ENCODE measurements at regions not wholly inside any gene's neighbourhood (a gene's known extent, or its start where the extent isn't known, plus 50 kb on each side); places are given as distances from the start of the nearest gene placed in this dataset.
"Not testable (repeated sequence)": the region's sequence is repeated elsewhere in the genome, so short reads cannot be mapped to it uniquely, and the experiment has no call there.

DNA sequence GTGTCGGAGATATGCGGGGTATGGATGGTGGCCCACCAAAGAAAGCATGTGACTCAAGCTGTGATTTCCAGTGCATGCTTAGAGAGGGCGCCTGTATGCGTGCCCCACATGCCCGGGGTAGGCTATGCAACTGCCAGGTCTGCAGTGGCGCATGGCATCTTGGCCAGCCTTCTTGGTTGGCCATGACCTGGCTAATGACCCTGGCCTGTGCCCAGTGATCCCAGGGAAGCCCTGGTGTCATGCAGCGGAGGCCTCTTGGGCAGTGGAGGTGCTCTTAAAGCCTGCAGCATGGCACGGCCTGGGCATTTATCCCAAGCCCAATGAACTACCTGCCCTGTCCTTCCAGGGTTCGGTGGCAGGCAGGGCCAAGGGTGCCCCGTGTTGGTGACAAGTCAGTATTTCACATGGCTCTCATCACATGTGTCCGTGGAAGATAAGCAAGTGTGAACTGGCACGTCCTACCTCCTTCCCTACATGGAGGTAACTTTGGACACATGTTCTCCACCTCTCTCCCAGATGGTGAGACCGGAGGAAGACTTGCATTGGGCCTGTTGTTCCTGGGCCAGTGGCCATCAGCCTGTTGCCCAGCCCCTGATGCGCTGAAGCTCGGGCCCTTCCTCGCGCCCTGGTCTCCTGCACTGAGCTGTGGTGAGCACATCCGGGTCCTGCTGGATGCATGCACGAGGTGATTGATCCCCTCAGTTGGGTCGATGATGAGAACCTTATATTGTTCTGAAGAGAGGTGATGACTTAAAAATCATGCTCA lies 192.0 kb downstream of the UBE3A start:
- Mint-ChIP-seq H3K4me1 (no peaks in the 10 kb centered on the region), H3K27me3 (no peaks in the 10 kb centered on the region), H3K27ac (no peak overlapping the region), H3K9me3 (peaks cover 0 to 19% (median 5%) of the 10 kb centered on the region in 5 donors), H3K4me3 (no peak overlapping the region), H3K36me3 (no peaks in the 10 kb centered on the region)
- Histone ChIP-seq H3K36me3 (ENCODE audit: insufficient read depth, low read length) (no peaks in the 10 kb centered on the region), H3K27ac (ENCODE audit: low read depth, low read length) (no peak overlapping the region), H3K27me3 (ENCODE audit: insufficient read depth, low read length, poor library complexity, severe bottlenecking) (no peaks in the 10 kb centered on the region), H3K4me3 (ENCODE audit: low read length) (no peak overlapping the region), H3K4me1 (ENCODE audit: insufficient read depth, low read length) (no peaks in the 10 kb centered on the region), H3K9me3 (ENCODE audit: low read length) (no peaks in the 10 kb centered on the region)
- no peak for DNase-seq
- ChIA-PET POLR2A (no interaction called here), CTCF (no interaction called here)

- Histone ChIP-seq H3K9me3 (ENCODE audit: low read length) (no peaks in the 10 kb centered on the region), H3K27ac (ENCODE audit: low read depth, low read length) (no peak overlapping the region), H3K27me3 (ENCODE audit: insufficient read depth, low read length, poor library complexity, severe bottlenecking) (no peaks in the 10 kb centered on the region), H3K4me3 (ENCODE audit: low read length) (no peak overlapping the region), H3K36me3 (ENCODE audit: insufficient read depth, low read length) (no peaks in the 10 kb centered on the region), H3K4me1 (ENCODE audit: insufficient read depth, low read length) (no peaks in the 10 kb centered on the region)
- peaks cover 0 to 26% (median 11%) of the 10 kb centered on the region in 5 donors for H3K9me3 Mint-ChIP-seq
- DNase-seq, result no peak
- H3K4me1 Mint-ChIP-seq, result no peaks in the 10 kb centered on the region
- ChIA-PET POLR2A (no interaction called here), CTCF (no interaction called here)
- H3K36me3 Mint-ChIP-seq, result no peaks in the 10 kb centered on the region
- no peak overlapping the region for H3K27ac Mint-ChIP-seq
- H3K27me3 Mint-ChIP-seq, result no peaks in the 10 kb centered on the region
- no peak overlapping the region for H3K4me3 Mint-ChIP-seq
These were observed 191.3 kb downstream of the UBE3A start for GRCh38 chr15:25247407-25248038.

GRCh38 chr15:25248087-25248486 lies 190.7 kb downstream of the UBE3A start:
- H3K27me3 Mint-ChIP-seq; DNase-seq; H3K36me3 Mint-ChIP-seq; H3K4me1 Mint-ChIP-seq; H3K27ac ChIP-seq (ENCODE audit: low read depth, low read length); H3K4me3 ChIP-seq (ENCODE audit: low read length); H3K36me3 ChIP-seq (ENCODE audit: insufficient read depth, low read length); POLR2A ChIA-PET; H3K27me3 ChIP-seq (ENCODE audit: insufficient read depth, low read length, poor library complexity, severe bottlenecking); H3K9me3 ChIP-seq (ENCODE audit: low read length); CTCF ChIA-PET; H3K27ac Mint-ChIP-seq; H3K4me3 Mint-ChIP-seq; H3K4me1 ChIP-seq (ENCODE audit: insufficient read depth, low read length): not testable (repeated sequence)
- peaks cover 0 to 28% (median 13%) of the 10 kb centered on the region in 5 donors for H3K9me3 Mint-ChIP-seq

- no peak for DNase-seq
- H3K9me3 ChIP-seq (ENCODE audit: low read length), result no peaks in the 10 kb centered on the region
- no peaks in the 10 kb centered on the region for H3K4me1 Mint-ChIP-seq
- H3K27ac ChIP-seq (ENCODE audit: low read depth, low read length), result no peak overlapping the region
- ChIA-PET POLR2A (no interaction called here), CTCF (no interaction called here)
- no peaks in the 10 kb centered on the region for H3K4me1 ChIP-seq (ENCODE audit: insufficient read depth, low read length)
- H3K4me3 Mint-ChIP-seq, result no peak overlapping the region
- H3K27me3 ChIP-seq (ENCODE audit: insufficient read depth, low read length, poor library complexity, severe bottlenecking), result no peaks in the 10 kb centered on the region
- no peak overlapping the region for H3K27ac Mint-ChIP-seq
- no peaks in the 10 kb centered on the region for H3K27me3 Mint-ChIP-seq
- H3K9me3 Mint-ChIP-seq, result peaks cover 2 to 29% (median 12%) of the 10 kb centered on the region in 5 donors
- H3K4me3 ChIP-seq (ENCODE audit: low read length), result no peak overlapping the region
- H3K36me3 Mint-ChIP-seq, result no peaks in the 10 kb centered on the region
- no peaks in the 10 kb centered on the region for H3K36me3 ChIP-seq (ENCODE audit: insufficient read depth, low read length)
These were observed 190.1 kb downstream of the UBE3A start for GRCh38 chr15:25248583-25249235.

GRCh38 chr15:25249236-25250010 lies 189.4 kb downstream of the UBE3A start:
- Histone ChIP-seq H3K4me3 (ENCODE audit: low read length) (no peak overlapping the region), H3K36me3 (ENCODE audit: insufficient read depth, low read length) (no peaks in the 10 kb centered on the region), H3K27ac (ENCODE audit: low read depth, low read length) (no peak overlapping the region), H3K27me3 (ENCODE audit: insufficient read depth, low read length, poor library complexity, severe bottlenecking) (no peaks in the 10 kb centered on the region), H3K9me3 (ENCODE audit: low read length) (no peaks in the 10 kb centered on the region), H3K4me1 (ENCODE audit: insufficient read depth, low read length) (no peaks in the 10 kb centered on the region)
- no peak overlapping the region for H3K4me3 Mint-ChIP-seq
- CTCF ChIA-PET, result no interaction called here
- no peak for DNase-seq
- peaks cover 8 to 36% (median 11%) of the 10 kb centered on the region in 5 donors for H3K9me3 Mint-ChIP-seq
- no peaks in the 10 kb centered on the region for H3K27me3 Mint-ChIP-seq
- POLR2A ChIA-PET, result no interaction called here
- no peak overlapping the region for H3K27ac Mint-ChIP-seq
- H3K36me3 Mint-ChIP-seq, result no peaks in the 10 kb centered on the region
- H3K4me1 Mint-ChIP-seq, result no peaks in the 10 kb centered on the region

DNA sequence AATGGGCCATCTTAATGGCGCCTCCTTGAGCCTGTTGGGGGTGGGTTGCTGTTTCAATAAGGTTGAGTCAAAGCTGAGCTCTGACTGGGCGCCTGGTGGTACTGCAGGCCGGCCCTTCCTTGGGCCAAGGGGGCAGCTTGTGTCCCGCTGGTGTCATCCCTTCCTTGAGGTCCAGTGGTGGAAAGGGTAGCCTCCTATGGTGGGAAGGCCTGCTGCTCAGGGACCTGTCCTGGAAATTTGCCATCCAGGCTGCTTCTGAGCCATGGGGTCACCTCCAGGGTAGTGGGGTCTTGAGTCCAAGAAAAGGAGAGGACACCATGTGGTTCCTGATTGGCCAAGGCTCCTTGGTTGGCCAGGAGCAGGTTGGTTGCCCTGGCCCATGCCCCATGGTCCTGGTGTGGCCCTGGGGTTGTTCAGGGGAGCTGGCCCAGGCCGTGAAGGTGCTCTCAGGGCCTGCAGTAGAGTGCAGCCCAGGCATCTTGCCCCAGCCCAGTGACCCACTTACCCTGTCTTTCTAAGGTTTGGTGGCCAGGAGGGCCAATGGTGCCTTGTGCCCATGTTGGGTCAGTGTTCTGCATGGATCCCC lies 188.7 kb downstream of the UBE3A start:
- H3K9me3 Mint-ChIP-seq, result peaks cover 10 to 42% (median 15%) of the 10 kb centered on the region in 5 donors
- no peak overlapping the region for H3K27ac Mint-ChIP-seq
- Histone ChIP-seq H3K4me1 (ENCODE audit: insufficient read depth, low read length) (no peaks in the 10 kb centered on the region), H3K4me3 (ENCODE audit: low read length) (no peak overlapping the region), H3K36me3 (ENCODE audit: insufficient read depth, low read length) (no peaks in the 10 kb centered on the region), H3K27me3 (ENCODE audit: insufficient read depth, low read length, poor library complexity, severe bottlenecking) (no peaks in the 10 kb centered on the region), H3K27ac (ENCODE audit: low read depth, low read length) (no peak overlapping the region), H3K9me3 (ENCODE audit: low read length) (no peaks in the 10 kb centered on the region)
- DNase-seq, result no peak
- no peaks in the 10 kb centered on the region for H3K36me3 Mint-ChIP-seq
- H3K4me1 Mint-ChIP-seq, result no peaks in the 10 kb centered on the region
- no peak overlapping the region for H3K4me3 Mint-ChIP-seq
- ChIA-PET CTCF (no interaction called here), POLR2A (no interaction called here)
- no peaks in the 10 kb centered on the region for H3K27me3 Mint-ChIP-seq

DNA sequence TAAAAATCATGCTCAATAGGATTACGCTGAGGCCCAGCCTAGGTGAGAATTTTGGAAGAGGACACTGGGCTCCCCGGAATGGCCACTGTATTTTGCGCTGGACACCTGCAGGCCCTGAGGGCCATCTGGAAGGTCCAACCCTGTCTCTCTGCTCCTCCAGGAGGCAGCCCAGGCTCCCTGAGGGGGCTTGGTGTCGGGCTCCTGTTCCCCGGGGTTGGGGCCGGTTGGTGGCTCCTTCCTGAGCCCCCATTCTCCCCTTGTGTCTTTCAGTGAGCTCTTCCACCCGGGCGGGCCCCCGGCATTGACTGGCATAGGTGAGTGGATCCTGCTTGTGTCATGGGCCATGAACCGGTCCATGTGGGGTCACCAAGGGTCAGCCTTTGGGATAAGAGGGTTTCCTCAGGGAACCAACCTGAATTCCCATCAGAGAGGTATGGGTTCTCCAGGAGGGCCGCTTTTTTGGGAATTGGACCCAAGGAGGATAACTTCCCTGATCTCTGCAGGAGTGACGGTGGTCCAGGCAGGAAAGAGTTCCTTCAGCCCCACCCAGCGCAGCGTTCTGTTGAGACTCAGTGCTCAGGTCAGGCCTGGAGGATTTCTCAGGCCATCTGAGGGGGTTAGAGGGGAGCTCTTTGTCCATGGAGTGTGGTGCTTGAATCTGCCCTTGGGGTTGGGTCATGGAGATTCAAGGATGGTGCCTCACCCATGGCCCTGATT lies 187.8 kb downstream of the UBE3A start:
- Mint-ChIP-seq H3K27ac (no peak overlapping the region), H3K4me3 (no peak overlapping the region), H3K4me1 (no peaks in the 10 kb centered on the region), H3K36me3 (no peaks in the 10 kb centered on the region), H3K27me3 (no peaks in the 10 kb centered on the region), H3K9me3 (peaks cover 15 to 46% (median 19%) of the 10 kb centered on the region in 5 donors)
- no peak for DNase-seq
- Histone ChIP-seq H3K9me3 (ENCODE audit: low read length) (no peaks in the 10 kb centered on the region), H3K36me3 (ENCODE audit: insufficient read depth, low read length) (no peaks in the 10 kb centered on the region), H3K27me3 (ENCODE audit: insufficient read depth, low read length, poor library complexity, severe bottlenecking) (no peaks in the 10 kb centered on the region), H3K4me1 (ENCODE audit: insufficient read depth, low read length) (no peaks in the 10 kb centered on the region), H3K27ac (ENCODE audit: low read depth, low read length) (no peak overlapping the region), H3K4me3 (ENCODE audit: low read length) (no peak overlapping the region)
- ChIA-PET POLR2A (no interaction called here), CTCF (no interaction called here)

Measured in CD8-positive, alpha-beta memory T cell (primary cell).